IMR-90 (cell line): ENCODE measurements at regions not wholly inside any gene's neighbourhood (a gene's known extent, or its start where the extent isn't known, plus 50 kb on each side); places are given as distances from the start of the nearest gene placed in this dataset.

Experiments used
- ATAC-seq: fragments of 200-7000 bp; cut with Tn5 transposase; 2 replicates; pipeline ENCODE4 v1.9.1; 2020; ENCODE audit warnings: low read depth, mild to moderate bottlenecking, moderate library complexity
- BruUV-seq: library from RNA; stranded (reverse); fragments of 400-500 nt; replicated peaks from 2 replicates; lab custom pipeline; 2021; lab: Mats Ljungman, UMichigan
- CTCF ChIA-PET: fragments of 300-600 bp; formaldehyde crosslinking; extraction: SDS; loops from one replicate; lab custom pipeline; 2021; ENCODE audit warnings: antibody characterized with exemption; lab: Yijun Ruan, JAX
- POLR2A ChIA-PET: fragments of 300-600 bp; sonication (Branson Sonifier 250); formaldehyde crosslinking; loops from one replicate; lab custom pipeline; 2022; ENCODE audit warnings: antibody characterized with exemption; ENCODE audit not compliant: unreplicated experiment; lab: Charles Lee
- DNase-seq: peaks from one replicate; pipeline ENCODE4 v3.0.0; 2013
- H2AFZ ChIP-seq: replicated peaks from 2 replicates; pipeline ENCODE3; 2013; ENCODE audit warnings: low read length, mild to moderate bottlenecking; ENCODE audit not compliant: poor library complexity
- H2AK5ac ChIP-seq: 2 replicates; pipeline ENCODE4 v1.6.1; 2013; ENCODE audit warnings: low read depth, low read length, inconsistent platforms
- H2AK9ac ChIP-seq: replicated peaks from 2 replicates; pipeline ENCODE3; 2013; ENCODE audit warnings: mild to moderate bottlenecking, low read depth, low read length, moderate library complexity; ENCODE audit not compliant: poor library complexity
- H2BK120ac ChIP-seq: 2 replicates; pipeline ENCODE4 v1.6.1; 2013; ENCODE audit warnings: low read depth, low read length, inconsistent platforms
- H2BK15ac ChIP-seq: 3 replicates; pipeline ENCODE4 v1.6.1; 2013; ENCODE audit warnings: low read depth, low read length, inconsistent platforms
- H2BK20ac ChIP-seq: 2 replicates; pipeline ENCODE4 v1.6.1; 2013; ENCODE audit warnings: low read depth, mild to moderate bottlenecking, inconsistent platforms, low read length, moderate library complexity
- H2BK5ac ChIP-seq: 2 replicates; pipeline ENCODE4 v1.6.1; 2013; ENCODE audit warnings: mild to moderate bottlenecking, low read depth, low read length, inconsistent platforms; ENCODE audit not compliant: poor library complexity, severe bottlenecking
- H3K14ac ChIP-seq: replicated peaks from 2 replicates; pipeline ENCODE4 v1.6.1; 2013; ENCODE audit warnings: low read depth, low read length, inconsistent platforms
- H3K18ac ChIP-seq: 2 replicates; pipeline ENCODE4 v1.6.1; 2013; ENCODE audit warnings: low read depth, low read length, control low read depth
- H3K23ac ChIP-seq: 2 replicates; pipeline ENCODE4 v1.6.1; 2013; ENCODE audit warnings: low read depth, low read length, inconsistent platforms
- H3K27ac ChIP-seq: 2 replicates; pipeline ENCODE4 v1.5.1; 2013; ENCODE audit warnings: mild to moderate bottlenecking, control low read depth, low read length; ENCODE audit not compliant: insufficient read depth
- H3K27me3 ChIP-seq: 2 replicates; pipeline ENCODE4 v1.6.1; 2013; ENCODE audit warnings: low read length; ENCODE audit not compliant: control insufficient read depth, insufficient read depth
- H3K36me3 ChIP-seq: 2 replicates; pipeline ENCODE4 v1.6.1; 2013; ENCODE audit warnings: low read length, mixed read lengths; ENCODE audit not compliant: control insufficient read depth, insufficient read depth
- H3K4ac ChIP-seq: 2 replicates; pipeline ENCODE4 v1.6.1; 2013; ENCODE audit warnings: low read depth, low read length, inconsistent platforms
- H3K4me1 ChIP-seq: 2 replicates; pipeline ENCODE4 v1.6.1; 2013; ENCODE audit warnings: low read length, mixed read lengths; ENCODE audit not compliant: control insufficient read depth, insufficient read depth
- H3K4me2 ChIP-seq: 2 replicates; pipeline ENCODE4 v1.6.1; 2013; ENCODE audit warnings: low read depth, mild to moderate bottlenecking, control low read depth, low read length, moderate library complexity
- H3K4me3 ChIP-seq: 2 replicates; pipeline ENCODE4 v1.5.1; 2013; ENCODE audit warnings: low read depth, mild to moderate bottlenecking, control low read depth, low read length, moderate library complexity; ENCODE audit not compliant: insufficient read depth
- H3K56ac ChIP-seq: 2 replicates; pipeline ENCODE4 v1.6.1; 2013; ENCODE audit warnings: low read length, inconsistent platforms; ENCODE audit not compliant: insufficient read depth; ENCODE audit errors: extremely low read depth
- H3K79me1 ChIP-seq, 2 experiments: 2 replicates each; pipeline ENCODE4 v1.6.1; 2013; ENCODE audit warnings: low read length in 2 of 2, inconsistent platforms in 1 of 2, low read depth in 1 of 2
- H3K9ac ChIP-seq: 2 replicates; pipeline ENCODE4 v1.6.1; 2013; ENCODE audit warnings: low read depth, low read length, control low read depth
- H3K9me1 ChIP-seq: 2 replicates; pipeline ENCODE4 v1.6.1; 2013; ENCODE audit warnings: low read length, inconsistent platforms; ENCODE audit not compliant: insufficient read depth
- H3K9me3 ChIP-seq: 2 replicates; pipeline ENCODE4 v1.6.1; 2013; ENCODE audit warnings: low read length; ENCODE audit not compliant: control insufficient read depth, insufficient read depth
- H4K20me1 ChIP-seq: 2 replicates; pipeline ENCODE4 v1.6.1; 2013; ENCODE audit warnings: low read length, inconsistent platforms; ENCODE audit not compliant: insufficient read depth
- H4K5ac ChIP-seq: 2 replicates; pipeline ENCODE4 v1.6.1; 2013; ENCODE audit warnings: mild to moderate bottlenecking, low read depth, low read length, control low read depth
- H4K8ac ChIP-seq, 2 experiments: 2 replicates each; pipeline ENCODE4 v1.6.1; 2013; ENCODE audit warnings: low read depth in 2 of 2, low read length in 2 of 2, control low read depth in 1 of 2, inconsistent platforms in 1 of 2
- H4K91ac ChIP-seq: 2 replicates; pipeline ENCODE4 v1.6.1; 2013; ENCODE audit warnings: low read depth, low read length, inconsistent platforms; ENCODE audit not compliant: insufficient read depth
- BHLHE40 ChIP-seq: fragments of 150-350 bp; IDR thresholded peaks from 2 replicates; pipeline ENCODE4 v1.6.1; 2016; ENCODE audit warnings: mild to moderate bottlenecking, low read depth, low read length
- CEBPB ChIP-seq: IDR thresholded peaks from 2 replicates; pipeline ENCODE4 v1.6.1; 2012; ENCODE audit warnings: low read depth, low read length, improper control_type of control experiment
- POLR2A ChIP-seq: IDR thresholded peaks from 2 replicates; pipeline ENCODE4 v1.6.1; 2012; ENCODE audit warnings: mild to moderate bottlenecking, low read depth, low read length
- RCOR1 ChIP-seq: IDR thresholded peaks from 2 replicates; pipeline ENCODE4 v1.6.1; 2012; ENCODE audit warnings: mild to moderate bottlenecking, low read length, improper control_type of control experiment; ENCODE audit not compliant: insufficient replicate concordance
- whole genome bisulfite sequencing, 2 experiments: methylation state at CpG; one replicate each; pipeline versions ENCODE4 v1.1.5 to v1.1.7; 2013; ENCODE audit warnings: missing lambda C conversion rate in 2 of 2; ENCODE audit not compliant: insufficient read length in 1 of 2; ENCODE audit errors: extremely low coverage in 2 of 2; 5-methylcytosine and 5-hydroxymethylcytosine counted together
- dilution Hi-C: fragments of 300-500 bp; cut with HindIII; formaldehyde crosslinking; loops from one replicate; pipeline ENCODE4 v1.14.3; 2018; ENCODE audit warnings: low sequenced_read_pairs; ENCODE audit not compliant: unreplicated experiment
- in situ Hi-C: fragments of 300-500 bp; cut with MboI; formaldehyde crosslinking; loops from 3 replicates; pipeline ENCODE4 v1.14.3; 2019; ENCODE audit warnings: low sequenced_read_pairs, inconsistent platforms, mixed read lengths
- intact Hi-C: fragments of 100-400 bp; cut with micrococcal nuclease; formaldehyde crosslinking; loops from 2 replicates; pipeline ENCODE4 v1.10.0; 2022
- TF ChIP-seq, protein P1 (sequence below): fragments of 150-350 bp; IDR thresholded peaks from 2 replicates; pipeline ENCODE4 v1.6.1; 2017; ENCODE audit warnings: mild to moderate bottlenecking, antibody characterized with exemption, low read length, low read depth

DNA sequence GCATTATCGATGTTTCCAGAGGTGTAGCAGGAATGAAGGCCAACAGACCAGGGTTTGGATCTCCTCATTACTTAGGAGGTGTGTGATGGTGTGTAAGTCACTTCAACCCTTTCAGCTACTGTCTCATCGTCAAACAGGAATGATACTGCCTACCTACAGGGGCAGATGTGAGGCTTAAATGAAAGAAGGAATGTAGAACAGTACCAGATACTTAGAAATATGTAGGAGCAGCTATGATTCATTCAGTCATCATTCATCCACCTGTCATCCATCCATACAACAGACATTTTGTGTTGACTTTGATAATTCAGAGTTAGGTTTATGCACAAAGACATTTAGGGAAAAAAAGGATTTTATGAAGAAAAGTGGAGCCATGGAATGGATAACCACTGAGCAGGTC lies 486.9 kb upstream of the DAB1 start:
- no peak overlapping the region for H2BK120ac ChIP-seq
- in situ Hi-C loops: no loop called here
- H3K23ac ChIP-seq: no peak overlapping the region
- no peak overlapping the region for H2BK20ac ChIP-seq
- no peaks in the 10 kb centered on the region for H3K4me1 ChIP-seq
- no peak overlapping the region for H2AK5ac ChIP-seq
- H3K9me3 ChIP-seq: no peaks in the 10 kb centered on the region; the same call in 1 of the 2 replicates
- no peak overlapping the region for H3K4ac ChIP-seq
- BruUV-seq: no TSS peak
- no peak overlapping the region for H4K91ac ChIP-seq
- no peak overlapping the region for H3K18ac ChIP-seq
- H3K14ac ChIP-seq: no peak overlapping the region
- H3K4me3 ChIP-seq: no peak overlapping the region
- no peak overlapping the region for H3K4me2 ChIP-seq
- no peak overlapping the region for H3K56ac ChIP-seq
- no peaks in the 10 kb centered on the region for H3K79me1 ChIP-seq
- ATAC-seq: no peak
- no peak overlapping the region for H4K8ac ChIP-seq
- POLR2A ChIA-PET: no interaction called here
- H3K9me1 ChIP-seq: no peaks in the 10 kb centered on the region
- no peaks in the 10 kb centered on the region for H3K36me3 ChIP-seq
- H3K9ac ChIP-seq: no peak overlapping the region
- no peaks in the 10 kb centered on the region for H3K27me3 ChIP-seq
- no peak overlapping the region for H2AFZ ChIP-seq
- TF ChIP-seq RCOR1: no peak
- TF ChIP-seq POLR2A: no peak
- no peak for TF ChIP-seq BHLHE40
- no peak for TF ChIP-seq CEBPB
- TF ChIP-seq, protein P1, sequence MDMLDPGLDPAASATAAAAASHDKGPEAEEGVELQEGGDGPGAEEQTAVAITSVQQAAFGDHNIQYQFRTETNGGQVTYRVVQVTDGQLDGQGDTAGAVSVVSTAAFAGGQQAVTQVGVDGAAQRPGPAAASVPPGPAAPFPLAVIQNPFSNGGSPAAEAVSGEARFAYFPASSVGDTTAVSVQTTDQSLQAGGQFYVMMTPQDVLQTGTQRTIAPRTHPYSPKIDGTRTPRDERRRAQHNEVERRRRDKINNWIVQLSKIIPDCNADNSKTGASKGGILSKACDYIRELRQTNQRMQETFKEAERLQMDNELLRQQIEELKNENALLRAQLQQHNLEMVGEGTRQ: no peak
- WGBS, 2 experiments: no CpG with 5 or more reads among the region's 2 CpGs
- dilution Hi-C loops: no loop called here
- H3K27ac ChIP-seq: no peak overlapping the region
- H2BK15ac ChIP-seq: no peak overlapping the region
- no peak overlapping the region for H2AK9ac ChIP-seq
- H2BK5ac ChIP-seq: no peak overlapping the region
- no peak overlapping the region for H4K5ac ChIP-seq
- intact Hi-C loops: no loop called here
- H4K20me1 ChIP-seq: no peaks in the 10 kb centered on the region
- CTCF ChIA-PET: no interaction called here
- DNase-seq: no peak
